Stromal cell of bone marrow (primary cell): ENCODE measurements at regions not wholly inside any gene's neighbourhood (a gene's known extent, or its start where the extent isn't known, plus 50 kb on each side); places are given as distances from the start of the nearest gene placed in this dataset.

Source experiments
- DNase-seq: peaks from one replicate; pipeline ENCODE4 v3.0.0-alpha.2; 2012; ENCODE audit warnings: low read depth

DNA sequence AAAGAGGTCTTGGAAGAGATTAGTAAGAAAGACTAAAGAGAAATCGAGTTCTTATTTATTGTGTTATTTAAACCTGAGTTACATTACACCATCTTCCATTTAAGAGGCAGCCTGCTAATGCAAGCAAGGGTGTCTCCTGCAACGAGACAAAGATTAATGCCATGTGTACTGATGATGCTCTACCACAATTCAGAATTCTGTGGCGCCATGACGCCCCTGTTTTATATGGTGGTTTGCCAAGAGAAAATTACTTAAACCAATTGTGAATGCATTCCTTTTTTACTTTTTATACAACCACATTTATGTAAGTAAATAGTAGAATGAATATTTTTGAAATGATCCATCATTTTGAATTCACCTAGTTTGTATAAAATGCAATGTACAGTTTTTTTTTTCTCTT, 356.1 kb upstream of the ZEB2 start:
- DNase-seq, result peak; percentile 16

DNA sequence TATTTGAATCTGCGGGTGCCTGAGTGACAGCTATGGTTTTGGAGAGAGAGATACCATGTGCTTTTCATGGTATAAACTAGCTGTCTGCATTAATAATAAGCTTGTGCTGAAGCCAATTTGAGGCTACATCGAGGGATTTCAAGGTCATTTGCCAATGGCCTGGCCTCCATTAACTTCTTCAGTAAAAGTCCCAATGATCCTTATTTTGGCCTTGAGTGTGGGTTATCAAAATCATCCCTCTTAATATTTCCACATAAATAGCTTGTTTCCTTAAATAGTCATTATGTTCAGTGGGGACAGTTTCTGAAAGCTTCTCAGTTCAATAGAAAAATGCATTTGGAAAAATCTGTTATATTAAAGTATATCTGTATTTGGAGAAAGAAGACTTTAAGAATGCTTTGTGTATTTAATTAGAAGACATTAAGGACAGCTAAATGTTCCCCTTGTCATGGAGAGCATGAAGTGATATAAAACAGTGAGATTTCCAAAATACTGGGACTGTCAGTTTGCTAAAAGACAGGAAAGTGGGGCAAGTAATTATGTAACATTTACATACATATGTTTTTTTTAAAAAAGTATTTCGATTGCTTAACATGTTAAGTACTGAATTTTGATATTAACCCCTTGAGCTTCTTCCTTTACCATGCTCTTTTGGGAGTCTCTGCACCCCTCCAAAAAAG, 355.5 kb upstream of the ZEB2 start:
- DNase-seq, result no peak

DNA sequence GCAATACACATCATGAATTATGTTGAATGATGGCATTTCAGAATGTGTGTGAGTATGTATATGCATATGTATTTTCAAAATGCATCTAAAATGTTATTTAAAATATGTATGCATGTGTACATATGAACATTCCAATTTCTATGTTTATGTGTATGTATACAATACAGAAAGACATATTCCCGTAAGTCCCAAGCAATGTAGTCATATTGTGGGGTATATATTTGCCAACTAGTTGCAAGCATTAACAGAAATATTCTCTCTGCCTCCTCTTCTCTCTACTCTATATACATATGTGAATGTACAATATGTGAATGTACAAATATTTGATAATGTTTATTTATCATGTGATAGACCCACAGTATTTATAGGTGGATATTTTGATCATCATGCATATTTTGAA, 345.8 kb upstream of the ZEB2 start:
- no peak for DNase-seq

DNA sequence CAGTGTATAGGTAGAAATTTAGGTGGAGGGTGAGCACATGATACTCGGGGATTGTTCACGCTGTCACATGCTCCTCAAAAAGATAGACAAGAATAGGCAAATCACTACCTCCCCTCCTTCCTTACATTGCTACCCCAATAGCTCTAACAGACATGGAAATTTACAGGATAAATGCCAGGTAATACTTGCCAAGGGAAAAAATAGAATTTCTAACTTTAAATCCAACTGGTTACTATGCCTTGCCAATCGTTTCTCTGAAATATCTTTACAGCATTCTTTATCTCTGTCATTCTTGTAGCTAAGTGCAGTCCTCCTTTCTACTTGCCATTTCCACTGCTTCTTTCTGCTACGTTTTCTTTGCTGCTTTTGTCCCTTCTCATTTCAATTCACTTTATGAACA, 339.8 kb upstream of the ZEB2 start:
- DNase-seq, result no peak

DNA sequence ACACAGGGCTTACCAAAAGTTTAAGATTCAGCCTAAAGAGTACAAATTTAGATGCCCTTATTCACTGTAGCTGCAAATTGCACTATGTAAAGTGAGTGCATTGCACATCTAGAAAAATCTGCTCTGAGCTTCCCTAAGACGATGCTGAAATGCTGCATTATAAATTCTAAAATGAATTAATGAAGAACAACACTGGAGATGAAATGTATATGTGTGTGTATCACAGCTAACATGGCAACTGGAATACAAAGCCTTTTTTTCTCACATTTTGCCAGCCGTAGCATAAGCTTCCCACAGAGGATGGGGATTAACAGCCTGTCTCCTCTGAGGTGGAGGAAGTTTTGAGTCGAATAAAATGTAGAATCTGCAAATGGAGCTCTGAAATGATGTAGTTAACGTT, 338.3 kb upstream of the ZEB2 start:
- DNase-seq, result no peak

DNA sequence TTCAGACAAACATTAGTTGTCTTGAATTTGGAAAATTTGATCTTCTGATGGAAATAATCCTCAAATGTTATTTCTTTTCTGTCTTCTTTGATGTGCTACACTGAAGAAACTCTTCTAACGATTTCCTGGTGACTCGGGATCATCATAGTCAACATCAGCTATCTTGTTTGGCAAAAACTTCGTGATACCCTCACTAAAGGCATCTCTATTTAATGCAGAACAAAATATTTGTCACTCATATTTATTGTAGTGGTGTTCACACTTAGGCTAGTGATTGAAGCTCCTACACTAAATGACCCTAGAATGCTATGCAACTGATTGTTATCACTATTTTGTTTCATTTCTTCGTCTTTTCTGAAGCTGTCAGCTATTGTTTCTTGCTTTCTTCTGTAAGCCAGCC, 334.7 kb upstream of the ZEB2 start:
- DNase-seq, result no peak

DNA sequence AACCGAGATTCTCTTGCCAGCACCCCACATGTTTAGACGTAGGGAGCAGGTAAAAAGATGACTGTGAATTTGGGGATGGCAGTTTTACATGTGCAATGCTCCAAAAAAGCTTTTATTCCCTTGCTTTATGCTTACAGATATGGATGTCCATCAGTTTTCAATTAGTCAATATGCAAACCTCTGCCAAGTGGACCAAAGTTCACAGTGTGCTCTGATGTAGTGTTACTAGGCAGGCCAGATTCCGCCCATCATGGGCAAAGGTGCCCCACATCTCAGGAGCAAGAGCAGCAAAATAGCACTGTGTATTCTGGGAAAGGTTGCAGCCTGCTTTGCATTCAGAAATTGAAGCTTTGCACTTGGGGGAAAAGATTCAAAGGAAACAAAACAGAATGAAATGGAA, 329.7 kb upstream of the ZEB2 start:
- DNase-seq, result no peak

DNA sequence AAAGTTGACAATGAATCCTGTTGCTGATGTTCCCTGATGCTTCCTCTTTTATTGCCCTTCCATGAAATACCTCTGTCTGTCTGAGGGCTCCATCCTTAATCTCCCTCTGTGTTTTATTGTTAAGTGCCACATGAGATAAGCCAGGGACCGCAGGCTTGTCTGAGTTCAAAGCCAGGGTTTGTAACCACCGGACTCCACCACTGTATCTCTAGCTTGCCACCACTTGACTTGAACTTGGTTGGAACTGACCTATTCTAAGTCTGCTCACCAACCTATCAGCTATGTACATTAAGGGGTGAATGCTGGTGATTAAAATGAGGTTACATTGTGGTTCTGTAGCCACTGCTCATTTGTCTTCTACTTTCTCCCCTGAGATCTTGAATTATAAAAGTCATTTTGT, 328.5 kb upstream of the ZEB2 start:
- DNase-seq, result no peak

DNA sequence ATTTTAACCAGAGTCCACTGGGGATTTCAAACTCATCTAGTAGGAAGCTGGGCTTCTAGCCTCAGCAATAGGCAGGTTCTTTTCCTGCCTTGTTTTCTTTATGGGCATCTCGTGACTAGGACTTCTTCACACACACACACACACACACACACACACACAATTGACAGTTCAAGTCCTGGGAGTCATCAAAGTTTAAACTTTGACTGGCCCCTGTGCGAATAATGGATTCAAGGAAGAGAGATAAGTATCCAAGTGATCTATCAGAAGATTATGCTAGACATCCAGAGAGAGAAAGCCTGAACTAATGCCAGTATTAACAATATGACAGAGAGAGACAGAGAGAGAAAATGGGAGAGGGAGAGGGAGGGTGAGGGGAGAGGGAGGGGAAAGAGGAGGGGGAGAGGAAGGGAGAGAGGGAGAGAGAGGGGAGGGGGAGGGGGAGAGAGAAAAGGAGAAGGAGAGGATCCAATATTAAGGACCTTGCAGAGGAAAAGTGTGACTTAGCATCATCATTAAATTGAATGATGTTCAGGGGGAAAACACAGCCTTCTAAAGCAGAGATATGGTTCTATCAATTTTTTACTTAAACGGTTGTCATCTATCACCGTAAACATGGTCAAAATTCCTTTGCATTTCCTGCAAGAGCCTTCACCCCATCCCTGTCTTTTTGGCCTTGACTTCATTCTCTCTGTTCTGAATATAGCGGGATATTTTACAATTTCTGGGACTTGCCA, 327.6 kb upstream of the ZEB2 start:
- DNase-seq, result no peak

DNA sequence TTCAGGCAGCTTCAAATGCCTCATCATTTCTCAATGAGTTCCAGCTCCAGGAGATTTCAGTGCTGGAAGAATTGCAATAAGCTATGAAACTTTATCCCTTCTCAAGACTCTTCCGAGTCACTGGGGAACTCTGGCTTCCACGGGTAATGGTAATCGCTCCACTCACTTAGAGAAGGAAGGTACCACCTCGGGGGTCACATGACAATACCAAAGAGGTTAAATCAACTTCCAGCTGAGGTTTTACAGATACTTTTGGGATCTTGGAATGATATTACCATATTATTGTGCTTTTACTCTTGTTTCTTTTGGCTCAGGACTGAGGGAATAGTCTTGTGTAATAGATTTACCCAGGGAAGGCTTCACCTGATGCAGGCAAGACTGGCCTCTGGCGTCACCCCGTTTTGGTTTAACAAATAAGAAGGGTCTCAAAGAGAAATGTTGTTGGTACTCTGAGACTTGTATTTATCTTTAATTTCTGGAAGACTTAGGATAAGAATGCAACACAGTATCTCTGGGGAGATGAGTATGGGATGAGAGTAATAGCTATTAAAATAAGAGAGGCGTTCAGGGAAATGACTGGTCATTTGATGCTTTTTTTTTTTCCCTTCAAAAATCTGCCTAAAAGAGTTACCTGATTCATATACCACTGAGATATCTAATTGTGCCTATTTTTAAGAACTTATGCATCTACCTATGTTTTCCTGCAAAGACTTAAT, 316.9 kb upstream of the ZEB2 start:
- peak; percentile 91 for DNase-seq

DNA sequence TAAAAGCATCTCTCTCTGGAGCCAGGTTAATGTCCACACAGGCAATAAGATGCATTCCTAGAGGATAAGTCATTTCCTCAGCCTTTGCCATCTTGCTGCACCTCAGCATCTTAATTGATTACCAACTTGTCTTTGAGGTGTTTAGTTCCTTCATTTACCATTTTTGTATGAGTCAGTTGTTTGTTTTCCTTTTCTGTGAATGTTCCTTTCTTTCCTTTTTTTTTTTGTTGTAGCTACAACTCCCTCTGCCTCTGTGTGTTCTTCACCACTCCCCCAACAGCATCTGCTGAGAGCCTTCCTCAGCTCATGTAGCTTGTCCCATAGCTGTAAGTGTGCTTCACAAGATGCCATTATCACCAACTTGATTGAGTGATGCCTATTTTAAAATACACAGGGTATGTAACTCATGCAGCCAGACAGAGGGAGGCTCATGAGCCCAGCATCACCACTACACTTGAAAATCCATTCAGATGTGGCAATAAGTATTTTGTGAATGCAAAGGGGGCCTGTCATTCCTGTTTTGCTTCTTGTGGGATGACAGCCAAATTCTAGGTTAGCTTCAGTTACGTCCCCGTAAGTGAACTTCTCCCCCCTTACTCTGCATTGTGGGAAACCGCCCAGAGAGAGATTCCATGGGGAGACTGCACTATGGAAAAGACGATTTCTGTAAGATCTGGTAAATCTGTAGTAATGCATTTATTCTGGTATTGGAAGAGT, 315.9 kb upstream of the ZEB2 start:
- no peak for DNase-seq

DNA sequence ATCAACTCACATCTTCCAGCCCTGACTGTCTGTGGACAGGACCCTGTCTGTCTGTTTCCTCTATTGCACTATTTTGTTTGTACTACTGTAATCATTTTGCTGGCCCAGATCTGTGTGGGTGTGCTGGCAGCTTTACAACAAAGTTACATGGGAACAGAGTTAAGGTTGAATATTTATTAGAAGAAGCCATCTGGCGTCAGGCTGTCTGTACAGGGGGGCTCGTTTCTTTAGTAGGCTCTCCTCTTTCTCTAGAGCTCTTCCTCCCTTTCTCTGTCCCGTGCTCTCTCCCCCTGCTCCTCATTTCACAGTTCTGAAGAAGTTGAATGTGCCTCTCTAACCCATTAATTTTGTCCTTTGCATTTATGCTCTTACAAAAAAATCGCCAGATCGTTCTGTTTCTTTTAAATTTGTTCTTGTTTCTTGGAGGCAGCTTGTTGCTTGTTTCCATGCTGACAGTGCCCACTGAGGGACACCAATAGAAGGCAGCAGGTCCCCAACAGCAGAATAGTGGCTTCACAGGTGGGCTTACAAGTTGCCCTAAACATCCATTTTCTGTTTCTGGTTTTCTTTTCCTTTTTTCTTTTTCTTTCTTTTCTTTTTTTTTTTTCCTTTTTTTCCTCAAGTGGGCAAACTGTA, 315.2 kb upstream of the ZEB2 start:
- DNase-seq, result peak; percentile 27

DNA sequence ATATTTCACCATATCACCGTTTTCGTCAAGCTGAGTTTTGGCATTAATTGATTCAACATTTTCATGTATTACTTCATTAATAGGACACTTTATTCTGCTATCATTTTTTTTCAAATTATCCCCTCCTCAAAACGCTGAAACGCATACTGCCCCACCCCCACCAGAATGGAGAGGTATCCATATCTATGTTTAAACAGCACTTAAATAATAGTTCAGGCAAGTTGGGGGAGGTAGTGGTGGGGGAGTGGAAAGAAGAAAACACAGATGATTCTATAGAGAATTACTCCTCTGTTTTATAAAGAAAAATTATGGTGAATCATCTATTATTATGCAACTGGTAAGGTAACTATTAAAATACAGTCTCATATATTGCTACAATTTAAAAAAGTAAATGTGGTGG, 314.4 kb upstream of the ZEB2 start:
- DNase-seq, result no peak

DNA sequence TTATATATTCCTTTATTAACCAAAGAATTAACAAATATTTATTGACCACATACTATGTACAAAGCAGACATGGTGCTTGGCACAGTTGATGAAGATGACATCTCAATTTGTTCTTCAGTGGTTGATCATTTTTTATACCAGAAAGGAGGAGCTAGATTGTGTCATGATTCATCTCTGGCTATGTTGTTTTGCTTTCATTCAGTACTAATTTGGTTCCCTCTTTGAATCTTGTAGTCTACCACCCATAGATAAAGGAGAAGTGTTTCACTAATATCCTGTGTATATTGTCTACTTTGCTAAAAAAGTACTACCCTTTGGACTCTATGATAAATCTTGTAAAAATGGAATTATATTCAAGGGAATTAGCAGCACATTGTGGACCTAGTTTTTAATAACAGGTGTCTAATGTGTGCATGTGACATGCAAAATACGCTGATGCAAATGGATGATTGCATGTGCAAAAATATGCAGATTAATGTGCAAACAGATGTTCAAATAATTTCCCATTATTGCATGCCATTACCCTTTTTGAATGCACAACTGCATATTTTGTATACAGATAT, 313.2 kb upstream of the ZEB2 start:
- DNase-seq, result no peak

DNA sequence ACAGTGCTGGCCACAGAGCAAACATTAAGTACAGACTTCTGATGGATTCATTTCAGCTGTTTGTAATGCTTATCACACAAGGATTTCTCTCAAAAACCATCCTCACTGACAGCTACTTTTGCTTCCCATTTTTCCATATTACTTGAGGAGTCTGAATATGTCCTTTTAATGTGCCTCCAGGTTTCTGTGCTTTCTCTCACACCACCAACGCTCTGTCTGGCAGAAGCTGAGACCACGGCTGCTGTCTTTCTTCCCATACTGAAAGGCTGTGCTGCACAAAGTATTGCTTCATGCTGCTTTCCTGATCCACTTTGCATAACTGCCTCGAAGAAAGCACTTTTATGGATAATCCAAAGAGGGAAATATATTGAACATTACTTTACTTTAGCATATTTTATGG, 312.1 kb upstream of the ZEB2 start:
- no peak for DNase-seq

DNA sequence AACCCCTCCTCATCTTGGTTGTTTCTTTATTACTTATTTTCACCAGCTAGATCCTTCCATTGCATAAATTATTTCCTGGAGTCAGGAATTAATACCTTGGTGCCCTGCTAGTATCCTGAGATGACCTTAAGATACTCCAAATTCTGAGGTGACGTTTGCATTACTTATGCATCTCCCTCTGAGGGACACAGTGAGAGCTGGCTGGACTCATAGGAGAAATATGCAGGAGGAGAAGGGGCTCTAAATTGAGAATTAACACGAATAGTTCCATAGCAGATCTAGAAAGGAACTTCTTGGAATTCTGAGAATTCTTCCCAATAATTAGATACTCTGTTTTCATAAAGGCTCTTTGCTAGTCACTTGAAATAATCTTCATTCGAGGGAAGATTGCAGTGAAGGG, 310.6 kb upstream of the ZEB2 start:
- no peak for DNase-seq

DNA sequence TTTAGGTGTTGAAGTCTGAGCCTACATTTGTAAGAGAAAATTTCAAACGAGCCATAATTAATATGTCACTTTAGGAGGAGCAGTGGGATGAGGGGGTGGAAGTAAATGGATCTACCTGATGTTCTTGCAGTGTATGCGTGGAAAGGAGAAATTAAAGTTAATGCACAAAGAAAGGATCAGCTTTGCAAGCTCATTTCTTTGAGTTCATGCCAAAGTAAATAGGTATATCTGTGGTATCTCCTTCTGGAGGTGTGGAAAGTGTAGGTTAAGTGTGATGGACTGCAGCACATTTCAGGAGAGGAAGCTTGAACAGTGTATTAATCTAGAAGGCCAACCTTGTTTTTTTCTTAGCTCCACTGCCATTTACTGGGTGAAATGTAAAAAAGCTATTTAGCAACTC, 307.5 kb upstream of the ZEB2 start:
- DNase-seq, result no peak

DNA sequence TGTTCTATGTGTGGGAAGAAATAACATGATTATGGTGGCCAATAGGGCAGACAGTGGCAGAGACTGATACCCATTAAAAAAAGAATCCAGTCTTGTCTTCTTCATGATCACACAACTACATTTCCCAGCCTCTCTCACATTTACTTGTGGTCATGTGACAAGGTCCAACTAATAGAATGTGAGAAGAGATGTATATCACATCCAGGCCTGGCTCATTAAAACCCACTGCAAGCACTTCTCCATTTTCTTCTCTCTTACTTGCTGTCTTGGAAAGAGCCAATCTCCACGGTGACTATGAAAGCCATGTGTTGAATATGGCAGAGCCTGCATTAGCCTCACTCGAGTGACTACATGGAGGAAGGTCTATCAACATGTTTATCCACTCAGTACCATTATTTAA, 306.2 kb upstream of the ZEB2 start:
- DNase-seq, result no peak

DNA sequence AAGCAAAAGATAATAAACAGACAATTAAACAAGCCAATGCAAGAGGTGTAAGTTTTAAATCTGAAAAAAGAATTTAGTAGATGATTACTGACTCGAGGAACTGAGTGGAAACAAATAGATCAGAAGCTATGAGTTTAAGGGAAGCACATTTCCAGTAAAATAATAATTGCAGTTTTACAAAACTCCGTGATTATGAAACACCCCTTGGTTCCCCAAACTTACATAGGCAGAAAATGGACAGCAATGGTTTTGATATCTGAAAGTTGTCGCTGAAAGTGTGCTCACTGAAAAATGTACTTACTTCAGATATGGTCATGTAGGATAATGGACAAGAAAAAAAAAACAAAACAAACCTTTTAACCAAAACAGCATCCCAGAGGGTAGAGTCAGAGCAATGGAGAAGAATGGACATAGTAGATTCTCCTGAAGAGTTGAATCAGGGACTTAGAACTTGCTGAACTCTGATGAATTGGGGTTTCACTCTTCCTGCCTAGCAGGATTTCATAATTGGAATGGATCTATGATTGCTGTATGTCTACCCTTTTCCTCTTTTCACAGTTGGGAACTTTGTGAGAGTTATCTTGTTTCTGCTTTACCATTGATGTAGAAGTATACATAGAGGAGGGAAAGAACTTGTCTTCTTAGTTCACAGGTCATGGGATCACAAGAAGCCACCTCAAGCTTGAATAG, 305.6 kb upstream of the ZEB2 start:
- no peak for DNase-seq

DNA sequence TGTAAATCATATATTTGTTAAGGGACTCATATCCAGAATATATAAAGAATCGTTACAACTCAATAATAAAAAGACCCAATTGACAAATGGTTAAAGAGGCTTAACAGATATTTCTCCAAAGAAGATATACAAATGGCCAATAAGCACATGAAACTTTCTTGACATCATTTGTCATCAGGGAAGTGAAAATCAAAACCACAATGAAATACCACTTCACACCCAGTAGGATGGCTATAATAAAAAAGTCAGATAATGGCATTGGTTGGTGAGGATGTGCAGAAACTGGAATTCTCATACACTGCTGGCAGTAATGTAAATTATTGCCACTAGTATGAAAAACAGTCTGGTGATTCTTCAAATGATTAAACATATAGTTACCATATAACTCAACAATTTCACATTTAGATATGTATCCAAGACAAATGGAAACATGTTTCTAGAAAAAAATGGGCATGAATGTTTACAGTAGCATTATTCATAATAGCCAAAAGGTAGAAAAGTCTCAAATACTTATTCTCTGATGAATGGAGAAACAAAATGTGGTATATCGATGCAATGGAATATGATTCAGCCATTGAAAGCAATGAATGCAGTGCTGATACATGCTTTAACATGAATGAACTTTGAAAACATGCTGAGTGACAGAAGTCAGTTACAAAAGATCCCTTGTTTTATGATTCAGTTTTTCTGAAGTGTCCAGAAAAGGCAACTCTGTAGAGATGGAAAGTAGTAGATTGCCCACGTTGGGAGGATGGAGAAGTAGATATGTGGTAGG, 304.6 kb upstream of the ZEB2 start:
- no peak for DNase-seq

DNA sequence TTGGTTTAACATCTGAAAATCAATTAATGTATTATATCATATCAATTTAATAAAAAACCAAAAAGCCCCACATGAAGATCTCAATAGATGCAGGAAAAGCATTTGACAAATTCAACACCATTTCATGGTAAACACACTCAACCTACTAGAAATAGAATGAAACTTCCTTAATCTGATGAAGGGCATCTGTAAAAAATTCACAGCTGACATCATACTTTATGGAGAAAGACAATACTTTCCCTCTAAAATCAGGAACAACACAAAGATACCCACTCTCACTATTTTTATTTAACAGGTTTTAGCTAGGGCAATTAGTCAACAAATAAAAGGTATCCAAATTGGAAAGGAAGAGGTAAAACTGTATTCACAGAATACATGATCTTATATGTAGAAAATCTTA, 303.0 kb upstream of the ZEB2 start:
- no peak for DNase-seq
